Keratinocyte (primary cell): ENCODE measurements at regions not wholly inside any gene's neighbourhood (a gene's known extent, or its start where the extent isn't known, plus 50 kb on each side); places are given as distances from the start of the nearest gene placed in this dataset.

Experiments used
- DNase-seq: peaks from one replicate; pipeline ENCODE4 v3.0.0-alpha.2; 2011; ENCODE audit warnings: low read depth, missing footprints, low spot score
- FAIRE-seq: peaks from 2 replicates; lab custom pipeline; 2011; peaks lifted over from hg19 to GRCh38; lab: Jason Lieb, UNC
- H2AFZ ChIP-seq: 2 replicates; pipeline ENCODE4 v1.6.0; 2012; ENCODE audit warnings: low read length, control low read depth, inconsistent platforms; ENCODE audit not compliant: control insufficient read depth
- H3K27ac ChIP-seq: 2 replicates; pipeline ENCODE4 v1.5.1; 2011; ENCODE audit warnings: low read length; ENCODE audit not compliant: control insufficient read depth, insufficient read depth
- H3K27me3 ChIP-seq: 3 replicates; pipeline ENCODE4 v1.6.0; 2011; ENCODE audit warnings: low read length; ENCODE audit not compliant: control insufficient read depth, insufficient read depth; ENCODE audit errors: extremely low read depth
- H3K36me3 ChIP-seq, 2 experiments: 2 replicates in 1 of 2; 3 replicates in 1 of 2; pipeline ENCODE4 v1.5.1; 2011; ENCODE audit warnings: low read length in 2 of 2, mild to moderate bottlenecking in 1 of 2; ENCODE audit not compliant: control insufficient read depth in 2 of 2, insufficient read depth in 2 of 2; ENCODE audit errors: extremely low read depth in 1 of 2
- H3K4me1 ChIP-seq: 3 replicates; pipeline ENCODE4 v1.5.1; 2011; ENCODE audit warnings: low read length; ENCODE audit not compliant: control insufficient read depth, insufficient read depth; ENCODE audit errors: extremely low read depth
- H3K4me2 ChIP-seq: 3 replicates; pipeline ENCODE4 v1.6.0; 2011; ENCODE audit warnings: low read depth, low read length; ENCODE audit not compliant: control insufficient read depth, insufficient read depth; ENCODE audit errors: extremely low read depth
- H3K4me3 ChIP-seq, 3 experiments: fragments of 200-600 bp in 1 of 3; sonication (generic) in 1 of 3; 2 replicates in 2 of 3; 3 replicates in 1 of 3; pipeline ENCODE4 v1.5.1; 2011 to 2016; ENCODE audit warnings: low read length in 3 of 3, mild to moderate bottlenecking in 3 of 3, control low read depth in 2 of 3, inconsistent platforms in 1 of 3, low read depth in 1 of 3, mixed read lengths in 1 of 3, mixed run types in 1 of 3, moderate library complexity in 1 of 3; ENCODE audit not compliant: control insufficient read depth in 2 of 3, insufficient read depth in 2 of 3; ENCODE audit errors: extremely low read depth in 1 of 3
- H3K79me2 ChIP-seq: 2 replicates; pipeline ENCODE4 v1.6.0; 2012; ENCODE audit warnings: low read length; ENCODE audit not compliant: control insufficient read depth, insufficient read depth
- H3K9ac ChIP-seq: 3 replicates; pipeline ENCODE4 v1.6.0; 2011; ENCODE audit warnings: low read length; ENCODE audit not compliant: control insufficient read depth, insufficient read depth; ENCODE audit errors: extremely low read depth
- H3K9me1 ChIP-seq: 3 replicates; pipeline ENCODE4 v1.6.0; 2011; ENCODE audit warnings: low read length; ENCODE audit not compliant: control insufficient read depth, insufficient read depth; ENCODE audit errors: extremely low read depth
- H3K9me3 ChIP-seq: 2 replicates; pipeline ENCODE4 v1.5.1; 2012; ENCODE audit warnings: low read depth, low read length; ENCODE audit not compliant: control insufficient read depth
- H4K20me1 ChIP-seq: 3 replicates; pipeline ENCODE4 v1.6.0; 2011; ENCODE audit warnings: low read length; ENCODE audit not compliant: control insufficient read depth, insufficient read depth; ENCODE audit errors: extremely low read depth
- CTCF ChIP-seq, 3 experiments: IDR thresholded peaks in 1 of 3; conservative IDR thresholded peaks in 1 of 3; optimal IDR thresholded peaks in 1 of 3; 2 replicates in 2 of 3; 3 replicates in 1 of 3; pipeline versions ENCODE3 to v1.5.1; 2011; ENCODE audit warnings: low read length in 3 of 3, mild to moderate bottlenecking in 3 of 3, moderate library complexity in 2 of 3, control low read depth in 1 of 3, inconsistent platforms in 1 of 3; ENCODE audit not compliant: insufficient read depth in 2 of 3; ENCODE audit errors: extremely low read depth in 1 of 3
- EZH2 ChIP-seq: IDR thresholded peaks from one replicate; pipeline ENCODE4 v1.6.1; 2012; ENCODE audit warnings: inconsistent platforms, mild to moderate bottlenecking, low read length, moderate library complexity
- dilution Hi-C: fragments of 300-500 bp; cut with MboI; formaldehyde crosslinking; loops from one replicate; pipeline ENCODE4 v1.7.0; 2020; ENCODE audit warnings: low sequenced_read_pairs; ENCODE audit not compliant: extremely low pct_ligation_motif_present

DNA sequence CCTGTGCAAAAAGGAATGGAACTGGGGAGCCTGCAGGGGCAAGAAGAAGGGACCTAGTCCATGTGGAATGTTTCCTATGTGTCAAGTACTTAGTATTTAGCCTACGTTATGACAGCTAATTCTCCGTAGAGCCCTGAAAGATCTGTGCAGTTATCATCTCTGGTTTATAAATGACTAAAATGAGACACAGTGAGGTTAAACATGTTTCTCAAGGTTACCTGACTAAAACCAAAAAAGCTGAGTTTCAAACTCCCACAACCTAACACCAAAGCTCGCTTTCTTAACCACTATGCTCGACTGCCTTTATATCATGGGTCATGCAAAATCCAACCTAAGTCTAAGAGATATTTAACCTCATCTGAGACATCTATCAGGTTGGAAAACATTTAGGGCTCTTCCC is 53.3 kb upstream of the CCL2 start:
- FAIRE-seq (no peak), DNase-seq (no peak)
- TF ChIP-seq CTCF (optimal IDR thresholded peaks at IDR 0.05 in 1 of 3, IDR thresholded peaks at IDR 0.05 in 1 of 3, conservative IDR thresholded peaks at IDR 0.05 in 1 of 3; ENCODE audit: extremely low read depth in 1 of 3, insufficient read depth in 2 of 3, low read length in 3 of 3), result no peak
- TF ChIP-seq EZH2, result no peak
- dilution Hi-C loops, result loop anchor here (25.0 kb wide), 1 partner anchor 161 kb away; the partner anchor contains the start of genes CCL1 and CCL13
- Histone ChIP-seq H2AFZ (no peak overlapping the region), H3K36me3 (no peaks in the 10 kb centered on the region), H3K4me2 (no peak overlapping the region), H3K9ac (no peak overlapping the region), H3K9me3 (no peaks in the 10 kb centered on the region), H4K20me1 (no peaks in the 10 kb centered on the region), H3K27ac (no peak overlapping the region), H3K27me3 (peaks cover 9% of the 10 kb centered on the region), H3K79me2 (no peaks in the 10 kb centered on the region), H3K4me3 (no peak overlapping the region), H3K9me1 (no peaks in the 10 kb centered on the region), H3K4me1 (no peaks in the 10 kb centered on the region)

GRCh38 chr17:34203018-34203638 is 52.0 kb upstream of the CCL2 start:
- no peak for TF ChIP-seq EZH2
- TF ChIP-seq CTCF (optimal IDR thresholded peaks at IDR 0.05 in 1 of 3, IDR thresholded peaks at IDR 0.05 in 1 of 3, conservative IDR thresholded peaks at IDR 0.05 in 1 of 3; ENCODE audit: extremely low read depth in 1 of 3, insufficient read depth in 2 of 3, low read length in 3 of 3), result no peak
- H3K36me3 ChIP-seq, result no peaks in the 10 kb centered on the region
- no peak for FAIRE-seq

More at GRCh38 chr17:34203018-34203638, 52.0 kb upstream of the CCL2 start:
- peaks cover 9% of the 10 kb centered on the region for H3K27me3 ChIP-seq
- no peak for DNase-seq
- dilution Hi-C loops, result loop anchor here (25.0 kb wide), 1 partner anchor 159 kb away; the partner anchor contains the start of genes CCL1 and CCL13
- H2AFZ ChIP-seq, result no peak overlapping the region
- no peaks in the 10 kb centered on the region for H4K20me1 ChIP-seq
- H3K9me3 ChIP-seq, result no peaks in the 10 kb centered on the region
- no peak overlapping the region for H3K9ac ChIP-seq
- no peak overlapping the region for H3K4me2 ChIP-seq
- no peaks in the 10 kb centered on the region for H3K9me1 ChIP-seq
- no peaks in the 10 kb centered on the region for H3K4me1 ChIP-seq
- H3K79me2 ChIP-seq, result no peaks in the 10 kb centered on the region
- no peak overlapping the region for H3K4me3 ChIP-seq
- H3K27ac ChIP-seq, result no peak overlapping the region
